CD4-positive, alpha-beta T cell (primary cell): ENCODE measurements at regions not wholly inside any gene's neighbourhood (a gene's known extent, or its start where the extent isn't known, plus 50 kb on each side); places are given as distances from the start of the nearest gene placed in this dataset.
A peak's percentile ranks its signal among the peaks of the same experiment; 100 is the strongest.

Experiments used
- ATAC-seq: fragments of 200-7000 bp; cut with Tn5 transposase; one replicate; pipeline ENCODE4 v1.10.0; 2022; ENCODE audit warnings: mild to moderate bottlenecking; ENCODE audit not compliant: poor library complexity
- CTCF ChIA-PET: fragments of 350-600 bp; sonication (Branson Sonifier 250); formaldehyde crosslinking; loops from one replicate; lab custom pipeline; 2021; ENCODE audit warnings: antibody characterized with exemption, inconsistent platforms; lab: Charles Lee
- POLR2A ChIA-PET: fragments of 350-600 bp; sonication (Branson Sonifier 250); formaldehyde crosslinking; loops from one replicate; lab custom pipeline; 2021; ENCODE audit warnings: antibody characterized with exemption, inconsistent platforms; lab: Charles Lee
- DNase-seq, 14 experiments: peaks; one replicate each; pipeline ENCODE4 v3.0.0-alpha.2; 2013 to 2020; ENCODE audit warnings: mixed read lengths in 2 of 14
- H3K27ac ChIP-seq, 2 donors: one replicate each; pipeline versions ENCODE4 v1.5.1 to v1.7.0; 2013; ENCODE audit warnings: low read length in 2 of 2, low read depth in 1 of 2, mild to moderate bottlenecking in 1 of 2
- H3K27me3 ChIP-seq, 2 experiments: 1 replicate in 1 of 2; 2 replicates in 1 of 2; pipeline versions ENCODE4 v1.6.1 to v1.7.0; 2013; ENCODE audit warnings: low read length in 2 of 2, control low read depth in 1 of 2, mild to moderate bottlenecking in 1 of 2, moderate library complexity in 1 of 2; ENCODE audit not compliant: insufficient read depth in 2 of 2, control insufficient read depth in 1 of 2
- H3K36me3 ChIP-seq: one replicate; pipeline ENCODE4 v1.6.1; 2013; ENCODE audit warnings: low read length, control low read depth; ENCODE audit not compliant: insufficient read depth
- H3K4me1 ChIP-seq: one replicate; pipeline ENCODE4 v1.6.1; 2013; ENCODE audit warnings: low read length, control low read depth; ENCODE audit not compliant: insufficient read depth
- H3K4me3 ChIP-seq: one replicate; pipeline ENCODE4 v1.5.1; 2013; ENCODE audit warnings: mild to moderate bottlenecking, low read length, moderate library complexity
- H3K9me3 ChIP-seq, 2 experiments: 1 replicate in 1 of 2; 2 replicates in 1 of 2; pipeline versions ENCODE4 v1.6.1 to v1.7.0; 2013; ENCODE audit warnings: low read length in 2 of 2, mild to moderate bottlenecking in 2 of 2, control low read depth in 1 of 2, moderate library complexity in 1 of 2; ENCODE audit not compliant: control insufficient read depth in 1 of 2, insufficient read depth in 1 of 2
- H3K27ac Mint-ChIP-seq: one replicate; pipeline ENCODE4 v1.8.0; 2020; ENCODE audit warnings: mixed read lengths
- H3K27me3 Mint-ChIP-seq: one replicate; pipeline ENCODE4 v1.8.0; 2021; ENCODE audit warnings: mixed read lengths
- H3K36me3 Mint-ChIP-seq: one replicate; pipeline ENCODE4 v1.8.0; 2021; ENCODE audit warnings: low read depth, mixed read lengths
- H3K4me1 Mint-ChIP-seq: one replicate; pipeline ENCODE4 v1.8.0; 2021; ENCODE audit warnings: low read depth, mixed read lengths
- H3K4me3 Mint-ChIP-seq: one replicate; pipeline ENCODE4 v1.8.0; 2020; ENCODE audit warnings: mild to moderate bottlenecking, mixed read lengths
- H3K9me3 Mint-ChIP-seq: one replicate; pipeline ENCODE4 v1.8.0; 2020; ENCODE audit warnings: mixed read lengths
- CTCF ChIP-seq: fragments of 200-600 bp; IDR thresholded peaks from one replicate; pipeline ENCODE4 v1.8.0; 2022; ENCODE audit warnings: antibody characterized with exemption, mild to moderate bottlenecking
- intact Hi-C, 2 experiments: fragments of 100-400 bp; cut with DNase I in 1 of 2; cut with micrococcal nuclease in 1 of 2; formaldehyde crosslinking; loops; one replicate each; pipeline versions ENCODE4 v1.15.1 to v1.9.0; 2023 to 2025; cut with DNase I, micrococcal nuclease

- Histone ChIP-seq H3K27ac (no peak overlapping the region), H3K4me1 (no peaks in the 10 kb centered on the region), H3K27me3 (no peaks in the 10 kb centered on the region), H3K9me3 (no peaks in the 10 kb centered on the region), H3K36me3 (no peaks in the 10 kb centered on the region), H3K4me3 (no peak overlapping the region)
- Mint-ChIP-seq H3K9me3 (no peaks in the 10 kb centered on the region), H3K27me3 (no peaks in the 10 kb centered on the region), H3K27ac (no peak overlapping the region), H3K4me3 (no peak overlapping the region), H3K36me3 (no peaks in the 10 kb centered on the region), H3K4me1 (peaks cover 3% of the 10 kb centered on the region)
- intact Hi-C loops, result no loop called here
- CTCF ChIA-PET, result no interaction called here
- peak; percentile 52 for ATAC-seq
- no peak for TF ChIP-seq CTCF
- peak in 5 of 14 experiments; percentile 6 to 46 (median 32) for DNase-seq
- POLR2A ChIA-PET, result interaction anchor here (1.6 kb wide), 1 partner anchor 379 kb away, joined by 5 read pairs; no protein-coding TSS in a partner anchor
Measured at GRCh38 chr7:106788637-106789036, 76.4 kb upstream of the PIK3CG start.

- intact Hi-C loops, result loop anchor here in 1 of 2 experiments (2.0 to 5.0 kb wide), 2 partner anchors 91 to 1085 kb away; no protein-coding TSS in a partner anchor
- no peak for TF ChIP-seq CTCF
- Histone ChIP-seq H3K4me1 (no peaks in the 10 kb centered on the region), H3K9me3 (no peaks in the 10 kb centered on the region), H3K4me3 (no peak overlapping the region), H3K27me3 (no peaks in the 10 kb centered on the region), H3K36me3 (no peaks in the 10 kb centered on the region), H3K27ac (no peak overlapping the region)
- Mint-ChIP-seq H3K27me3 (no peaks in the 10 kb centered on the region), H3K4me1 (peaks cover 3% of the 10 kb centered on the region), H3K27ac (no peak overlapping the region), H3K4me3 (no peak overlapping the region), H3K9me3 (no peaks in the 10 kb centered on the region), H3K36me3 (no peaks in the 10 kb centered on the region)
- ChIA-PET CTCF (no interaction called here), POLR2A (no interaction called here)
- ATAC-seq, result no peak
- no peak for DNase-seq
Measured at GRCh38 chr7:106791526-106791925, 73.6 kb upstream of the PIK3CG start.

- Mint-ChIP-seq H3K4me3 (no peak overlapping the region), H3K36me3 (no peaks in the 10 kb centered on the region), H3K27me3 (no peaks in the 10 kb centered on the region), H3K4me1 (peaks cover 3% of the 10 kb centered on the region), H3K9me3 (no peaks in the 10 kb centered on the region), H3K27ac (no peak overlapping the region)
- no peak for DNase-seq
- H3K27me3 ChIP-seq, result no peaks in the 10 kb centered on the region
- ChIA-PET POLR2A (interaction anchor here (0.6 to 1.5 kb wide), 2 partner anchors 359 to 376 kb away, joined by 3 to 10 read pairs; partner anchors contain the start of gene HBP1), CTCF (interaction anchor here (0.9 to 2.0 kb wide), 7 partner anchors 12 to 377 kb away, joined by 3 to 12 read pairs (median 3); partner anchors contain the start of gene CCDC71L)
- no peak overlapping the region for H3K27ac ChIP-seq
- no peaks in the 10 kb centered on the region for H3K9me3 ChIP-seq
- ATAC-seq, result no peak
- no peak for TF ChIP-seq CTCF
- intact Hi-C loops, result loop anchor here (2.0 to 5.0 kb wide), 3 partner anchors 90 to 932 kb away; partner anchors contain the start of gene PRKAR2B (in 1 of the 2)
- H3K4me1 ChIP-seq, result no peaks in the 10 kb centered on the region
- no peak overlapping the region for H3K4me3 ChIP-seq
- H3K36me3 ChIP-seq, result no peaks in the 10 kb centered on the region
Measured at GRCh38 chr7:106792233-106792926, 72.7 kb upstream of the PIK3CG start.
